Upper lobe of left lung (tissue), 4 donors: ENCODE measurements at regions not wholly inside any gene's neighbourhood (a gene's known extent, or its start where the extent isn't known, plus 50 kb on each side); places are given as distances from the start of the nearest gene placed in this dataset.

Experiments used
- CTCF ChIP-seq, 6 experiments: fragments of 450-650 bp in 4 of 6; fragments of 200-600 bp in 2 of 6; sonication (generic) in 2 of 6; IDR thresholded peaks; one replicate each; pipeline ENCODE4 v1.5.1; 2016 to 2019; ENCODE audit warnings: antibody characterized with exemption in 6 of 6
- EP300 ChIP-seq, 4 donors: sonication (generic); formaldehyde crosslinking; IDR thresholded peaks; one replicate each; pipeline ENCODE4 v1.5.1; 2017; ENCODE audit warnings: antibody characterized with exemption in 4 of 4, control low read depth in 2 of 4
- POLR2A ChIP-seq, 4 donors: fragments of 450-650 bp; IDR thresholded peaks; one replicate each; pipeline ENCODE4 v1.5.1; 2016 to 2017; ENCODE audit warnings: antibody characterized with exemption in 4 of 4, mild to moderate bottlenecking in 2 of 4
- POLR2AphosphoS5 ChIP-seq, 2 donors: sonication (generic); formaldehyde crosslinking; IDR thresholded peaks; one replicate each; pipeline ENCODE4 v1.5.1; 2017; ENCODE audit warnings: antibody characterized with exemption in 2 of 2

GRCh38 chr3:152957491-152957890, 122.6 kb downstream of the P2RY1 start:
- TF ChIP-seq EP300 (IDR thresholded peaks at IDR 0.05) (no peak), CTCF (IDR thresholded peaks at IDR 0.05) (no peak), POLR2AphosphoS5 (IDR thresholded peaks at IDR 0.05) (no peak), POLR2A (IDR thresholded peaks at IDR 0.05) (no peak)
